Liver (tissue), 3 donors: ENCODE measurements at regions not wholly inside any gene's neighbourhood (a gene's known extent, or its start where the extent isn't known, plus 50 kb on each side); places are given as distances from the start of the nearest gene placed in this dataset.

ENCODE experiments used
- ATF3 ChIP-seq: IDR thresholded peaks from 2 replicates; pipeline ENCODE4 v1.6.1; 2016; ENCODE audit warnings: antibody characterized with exemption
- FOXA1 ChIP-seq: IDR thresholded peaks from 2 replicates; pipeline ENCODE4 v1.6.1; 2016; ENCODE audit warnings: antibody characterized with exemption
- NR2F2 ChIP-seq: IDR thresholded peaks from 2 replicates; pipeline ENCODE4 v1.6.1; 2016; ENCODE audit warnings: antibody characterized with exemption
- RAD21 ChIP-seq, 2 donors: IDR thresholded peaks; 2 replicates each; pipeline ENCODE4 v1.6.1; 2016; ENCODE audit warnings: antibody characterized with exemption in 2 of 2, mild to moderate bottlenecking in 2 of 2
- TF ChIP-seq, protein P1 (sequence below): IDR thresholded peaks from 2 replicates; pipeline ENCODE4 v1.6.1; 2016; ENCODE audit warnings: antibody characterized with exemption
- TF ChIP-seq, protein P2 (sequence below): fragments of 150-350 bp; IDR thresholded peaks from 2 replicates; pipeline ENCODE4 v1.5.1; 2017; ENCODE audit warnings: improper control_type of control experiment, low read depth, low read length; ENCODE audit not compliant: missing input control
- TF ChIP-seq, protein P3 (sequence below): IDR thresholded peaks from 2 replicates; pipeline ENCODE4 v1.6.1; 2016; ENCODE audit warnings: antibody characterized with exemption, mild to moderate bottlenecking
- TF ChIP-seq, protein P4 (sequence below): IDR thresholded peaks from 2 replicates; pipeline ENCODE4 v1.6.1; 2016; ENCODE audit warnings: antibody characterized with exemption
- donor health status: healthy.
- donor health status: healthy.

DNA sequence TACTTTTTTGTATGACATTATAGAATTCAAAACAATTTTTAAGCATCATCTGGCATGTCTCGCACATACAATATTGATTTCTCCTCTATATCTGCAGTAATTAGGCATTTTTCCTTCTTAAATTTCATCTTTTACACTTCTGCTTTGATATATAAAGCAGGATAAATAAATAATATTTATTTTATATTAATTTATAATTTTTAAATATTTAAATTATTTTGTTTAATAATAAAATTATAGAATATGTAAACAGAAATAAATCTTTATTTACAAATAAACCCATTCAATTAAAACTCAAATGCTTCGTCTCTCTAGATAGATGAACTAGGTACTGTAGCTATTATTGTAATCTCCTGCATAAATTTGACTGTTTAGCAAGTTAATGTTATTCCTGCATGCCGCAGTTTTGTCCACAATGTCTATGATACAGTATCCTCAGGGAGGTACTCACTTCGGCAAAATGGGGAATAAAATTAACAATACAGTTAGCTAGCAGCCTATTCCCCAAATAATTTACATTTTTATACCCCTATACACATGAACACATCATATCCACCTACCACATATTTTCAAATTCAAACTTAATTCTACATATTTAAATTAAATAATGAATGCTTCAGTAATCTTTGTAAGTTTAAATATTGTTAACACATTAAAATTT, 473.6 kb upstream of the SLC10A2 start:
- TF ChIP-seq, protein P1, sequence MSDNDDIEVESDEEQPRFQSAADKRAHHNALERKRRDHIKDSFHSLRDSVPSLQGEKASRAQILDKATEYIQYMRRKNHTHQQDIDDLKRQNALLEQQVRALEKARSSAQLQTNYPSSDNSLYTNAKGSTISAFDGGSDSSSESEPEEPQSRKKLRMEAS: no peak
- TF ChIP-seq, protein P2, sequence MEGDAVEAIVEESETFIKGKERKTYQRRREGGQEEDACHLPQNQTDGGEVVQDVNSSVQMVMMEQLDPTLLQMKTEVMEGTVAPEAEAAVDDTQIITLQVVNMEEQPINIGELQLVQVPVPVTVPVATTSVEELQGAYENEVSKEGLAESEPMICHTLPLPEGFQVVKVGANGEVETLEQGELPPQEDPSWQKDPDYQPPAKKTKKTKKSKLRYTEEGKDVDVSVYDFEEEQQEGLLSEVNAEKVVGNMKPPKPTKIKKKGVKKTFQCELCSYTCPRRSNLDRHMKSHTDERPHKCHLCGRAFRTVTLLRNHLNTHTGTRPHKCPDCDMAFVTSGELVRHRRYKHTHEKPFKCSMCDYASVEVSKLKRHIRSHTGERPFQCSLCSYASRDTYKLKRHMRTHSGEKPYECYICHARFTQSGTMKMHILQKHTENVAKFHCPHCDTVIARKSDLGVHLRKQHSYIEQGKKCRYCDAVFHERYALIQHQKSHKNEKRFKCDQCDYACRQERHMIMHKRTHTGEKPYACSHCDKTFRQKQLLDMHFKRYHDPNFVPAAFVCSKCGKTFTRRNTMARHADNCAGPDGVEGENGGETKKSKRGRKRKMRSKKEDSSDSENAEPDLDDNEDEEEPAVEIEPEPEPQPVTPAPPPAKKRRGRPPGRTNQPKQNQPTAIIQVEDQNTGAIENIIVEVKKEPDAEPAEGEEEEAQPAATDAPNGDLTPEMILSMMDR: no peak
- TF ChIP-seq FOXA1: no peak
- no peak for TF ChIP-seq ATF3
- TF ChIP-seq, protein P3, sequence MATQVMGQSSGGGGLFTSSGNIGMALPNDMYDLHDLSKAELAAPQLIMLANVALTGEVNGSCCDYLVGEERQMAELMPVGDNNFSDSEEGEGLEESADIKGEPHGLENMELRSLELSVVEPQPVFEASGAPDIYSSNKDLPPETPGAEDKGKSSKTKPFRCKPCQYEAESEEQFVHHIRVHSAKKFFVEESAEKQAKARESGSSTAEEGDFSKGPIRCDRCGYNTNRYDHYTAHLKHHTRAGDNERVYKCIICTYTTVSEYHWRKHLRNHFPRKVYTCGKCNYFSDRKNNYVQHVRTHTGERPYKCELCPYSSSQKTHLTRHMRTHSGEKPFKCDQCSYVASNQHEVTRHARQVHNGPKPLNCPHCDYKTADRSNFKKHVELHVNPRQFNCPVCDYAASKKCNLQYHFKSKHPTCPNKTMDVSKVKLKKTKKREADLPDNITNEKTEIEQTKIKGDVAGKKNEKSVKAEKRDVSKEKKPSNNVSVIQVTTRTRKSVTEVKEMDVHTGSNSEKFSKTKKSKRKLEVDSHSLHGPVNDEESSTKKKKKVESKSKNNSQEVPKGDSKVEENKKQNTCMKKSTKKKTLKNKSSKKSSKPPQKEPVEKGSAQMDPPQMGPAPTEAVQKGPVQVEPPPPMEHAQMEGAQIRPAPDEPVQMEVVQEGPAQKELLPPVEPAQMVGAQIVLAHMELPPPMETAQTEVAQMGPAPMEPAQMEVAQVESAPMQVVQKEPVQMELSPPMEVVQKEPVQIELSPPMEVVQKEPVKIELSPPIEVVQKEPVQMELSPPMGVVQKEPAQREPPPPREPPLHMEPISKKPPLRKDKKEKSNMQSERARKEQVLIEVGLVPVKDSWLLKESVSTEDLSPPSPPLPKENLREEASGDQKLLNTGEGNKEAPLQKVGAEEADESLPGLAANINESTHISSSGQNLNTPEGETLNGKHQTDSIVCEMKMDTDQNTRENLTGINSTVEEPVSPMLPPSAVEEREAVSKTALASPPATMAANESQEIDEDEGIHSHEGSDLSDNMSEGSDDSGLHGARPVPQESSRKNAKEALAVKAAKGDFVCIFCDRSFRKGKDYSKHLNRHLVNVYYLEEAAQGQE: no peak
- TF ChIP-seq RAD21 (IDR thresholded peaks at IDR 0.05): no peak
- TF ChIP-seq, protein P4, sequence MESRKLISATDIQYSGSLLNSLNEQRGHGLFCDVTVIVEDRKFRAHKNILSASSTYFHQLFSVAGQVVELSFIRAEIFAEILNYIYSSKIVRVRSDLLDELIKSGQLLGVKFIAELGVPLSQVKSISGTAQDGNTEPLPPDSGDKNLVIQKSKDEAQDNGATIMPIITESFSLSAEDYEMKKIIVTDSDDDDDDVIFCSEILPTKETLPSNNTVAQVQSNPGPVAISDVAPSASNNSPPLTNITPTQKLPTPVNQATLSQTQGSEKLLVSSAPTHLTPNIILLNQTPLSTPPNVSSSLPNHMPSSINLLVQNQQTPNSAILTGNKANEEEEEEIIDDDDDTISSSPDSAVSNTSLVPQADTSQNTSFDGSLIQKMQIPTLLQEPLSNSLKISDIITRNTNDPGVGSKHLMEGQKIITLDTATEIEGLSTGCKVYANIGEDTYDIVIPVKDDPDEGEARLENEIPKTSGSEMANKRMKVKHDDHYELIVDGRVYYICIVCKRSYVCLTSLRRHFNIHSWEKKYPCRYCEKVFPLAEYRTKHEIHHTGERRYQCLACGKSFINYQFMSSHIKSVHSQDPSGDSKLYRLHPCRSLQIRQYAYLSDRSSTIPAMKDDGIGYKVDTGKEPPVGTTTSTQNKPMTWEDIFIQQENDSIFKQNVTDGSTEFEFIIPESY: no peak
- TF ChIP-seq NR2F2: no peak
